HEK293T (cell line): ENCODE measurements at regions not wholly inside any gene's neighbourhood (a gene's known extent, or its start where the extent isn't known, plus 50 kb on each side); places are given as distances from the start of the nearest gene placed in this dataset.
A peak's percentile ranks its signal among the peaks of the same experiment; 100 is the strongest.

ENCODE experiments used
- CTCF ChIA-PET: fragments of 350-600 bp; formaldehyde crosslinking; extraction: SDS; loops from one replicate; lab custom pipeline; 2021; ENCODE audit warnings: antibody characterized with exemption, inconsistent platforms; lab: Yijun Ruan, JAX
- POLR2A ChIA-PET: fragments of 350-600 bp; formaldehyde crosslinking; extraction: SDS; loops from one replicate; lab custom pipeline; 2020; ENCODE audit warnings: antibody characterized with exemption, inconsistent platforms; lab: Yijun Ruan, JAX
- DNase-seq: peaks from one replicate; pipeline ENCODE4 v3.0.0; 2012; ENCODE audit warnings: mixed read lengths; ENCODE audit errors: extremely low spot score
- ARNT ChIP-seq: fragments of 450-650 bp; IDR thresholded peaks from 2 replicates; pipeline ENCODE4 v1.6.1; 2017; ENCODE audit warnings: mild to moderate bottlenecking
- BHLHE40 ChIP-seq: fragments of 450-650 bp; IDR thresholded peaks from 2 replicates; pipeline ENCODE4 v1.6.1; 2016; ENCODE audit warnings: mild to moderate bottlenecking, moderate library complexity, borderline replicate concordance
- CTBP1 ChIP-seq: fragments of 450-650 bp; IDR thresholded peaks from 2 replicates; pipeline ENCODE4 v1.6.1; 2016; ENCODE audit warnings: borderline replicate concordance
- ELF4 ChIP-seq: fragments of 450-650 bp; IDR thresholded peaks from 2 replicates; pipeline ENCODE4 v1.6.1; 2017; ENCODE audit warnings: antibody characterized with exemption
- FOXA1 ChIP-seq: fragments of 450-650 bp; IDR thresholded peaks from 2 replicates; pipeline ENCODE4 v1.6.1; 2016; ENCODE audit warnings: mild to moderate bottlenecking
- FOXK2 ChIP-seq: fragments of 450-650 bp; IDR thresholded peaks from 2 replicates; pipeline ENCODE4 v1.6.1; 2016; ENCODE audit warnings: mild to moderate bottlenecking
- FOXM1 ChIP-seq: fragments of 450-650 bp; IDR thresholded peaks from 2 replicates; pipeline ENCODE4 v1.6.1; 2017; ENCODE audit warnings: mild to moderate bottlenecking, borderline replicate concordance
- HDGF ChIP-seq: fragments of 450-650 bp; IDR thresholded peaks from 2 replicates; pipeline ENCODE4 v1.6.1; 2017; ENCODE audit warnings: antibody characterized with exemption, borderline replicate concordance
- L3MBTL2 ChIP-seq: fragments of 450-650 bp; conservative IDR thresholded peaks from 2 replicates; pipeline ENCODE4 v1.6.1; 2016; ENCODE audit warnings: mild to moderate bottlenecking
- LEF1 ChIP-seq: fragments of 450-650 bp; IDR thresholded peaks from 2 replicates; pipeline ENCODE4 v1.6.1; 2017; ENCODE audit warnings: mild to moderate bottlenecking, borderline replicate concordance
- NFRKB ChIP-seq: fragments of 450-650 bp; IDR thresholded peaks from 2 replicates; pipeline ENCODE4 v1.6.1; 2016; ENCODE audit warnings: mild to moderate bottlenecking, moderate library complexity
- SP1 ChIP-seq: fragments of 450-650 bp; IDR thresholded peaks from 2 replicates; pipeline ENCODE4 v1.6.1; 2017
- SUZ12 ChIP-seq: fragments of 450-650 bp; IDR thresholded peaks from 2 replicates; pipeline ENCODE4 v1.6.1; 2016; ENCODE audit warnings: mild to moderate bottlenecking
- TARDBP ChIP-seq: fragments of 450-650 bp; IDR thresholded peaks from 2 replicates; pipeline ENCODE4 v1.6.1; 2016
- ZNF384 ChIP-seq: fragments of 450-650 bp; IDR thresholded peaks from 2 replicates; pipeline ENCODE4 v1.6.1; 2016
- TF ChIP-seq, protein P1 (sequence below): fragments of 450-650 bp; IDR thresholded peaks from 2 replicates; pipeline ENCODE4 v1.6.1; 2016

DNA sequence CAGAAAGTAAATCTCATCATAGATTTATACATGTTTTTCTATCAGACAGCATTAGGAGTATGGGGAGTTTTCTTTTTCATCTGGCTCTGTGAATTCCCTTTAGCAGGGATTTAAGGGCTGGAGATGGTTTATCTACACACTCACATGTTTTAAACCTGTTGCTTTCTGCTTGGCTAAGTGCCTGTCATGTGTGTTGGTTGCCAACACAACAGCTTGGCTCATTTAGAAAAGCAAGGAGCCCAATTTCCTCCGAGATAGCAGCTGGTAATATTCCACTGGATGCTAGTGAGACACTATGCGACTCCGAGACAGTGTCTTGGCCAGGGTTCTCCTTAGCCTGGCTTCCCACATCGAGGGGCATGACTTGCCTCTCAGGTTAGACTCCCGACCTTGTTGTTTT lies 83.3 kb downstream of the KLF5 start:
- TF ChIP-seq L3MBTL2 = no peak
- no peak for TF ChIP-seq FOXA1
- no peak for TF ChIP-seq FOXK2
- TF ChIP-seq HDGF = no peak
- TF ChIP-seq FOXM1 = no peak
- DNase-seq = no peak
- POLR2A ChIA-PET = no interaction called here
- CTCF ChIA-PET = interaction anchor here (0.7 kb wide), 1 partner anchor 12 kb away, joined by 6 read pairs; no protein-coding TSS in a partner anchor

DNA sequence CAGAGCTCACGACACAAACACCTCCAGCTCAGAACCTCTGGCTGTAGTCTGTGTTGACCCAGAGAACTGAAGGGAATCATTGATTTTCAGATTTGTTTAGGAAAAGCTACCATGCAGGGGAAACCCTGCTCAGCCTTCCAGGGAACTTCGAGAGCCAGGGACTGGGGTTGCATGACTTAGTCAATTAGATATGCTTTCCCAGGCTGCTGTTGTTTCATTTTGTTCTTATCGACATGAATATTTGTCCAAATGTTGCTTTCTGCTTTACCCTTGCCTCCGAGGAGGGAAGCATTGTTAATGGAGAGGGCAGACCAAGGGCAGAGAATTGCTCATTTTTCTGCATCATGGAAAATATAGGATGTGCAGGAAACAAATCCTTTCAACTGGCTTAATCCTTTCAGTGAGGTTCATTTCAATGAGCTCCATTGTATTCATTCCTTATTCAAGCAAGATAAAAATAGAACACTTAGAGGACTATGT lies 82.5 kb downstream of the KLF5 start:
- TF ChIP-seq SUZ12 = no peak
- TF ChIP-seq TARDBP = no peak
- TF ChIP-seq, protein P1, sequence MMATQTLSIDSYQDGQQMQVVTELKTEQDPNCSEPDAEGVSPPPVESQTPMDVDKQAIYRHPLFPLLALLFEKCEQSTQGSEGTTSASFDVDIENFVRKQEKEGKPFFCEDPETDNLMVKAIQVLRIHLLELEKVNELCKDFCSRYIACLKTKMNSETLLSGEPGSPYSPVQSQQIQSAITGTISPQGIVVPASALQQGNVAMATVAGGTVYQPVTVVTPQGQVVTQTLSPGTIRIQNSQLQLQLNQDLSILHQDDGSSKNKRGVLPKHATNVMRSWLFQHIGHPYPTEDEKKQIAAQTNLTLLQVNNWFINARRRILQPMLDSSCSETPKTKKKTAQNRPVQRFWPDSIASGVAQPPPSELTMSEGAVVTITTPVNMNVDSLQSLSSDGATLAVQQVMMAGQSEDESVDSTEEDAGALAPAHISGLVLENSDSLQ = no peak
- no peak for TF ChIP-seq SP1
- no peak for TF ChIP-seq NFRKB
- TF ChIP-seq CTBP1 = no peak
- no peak for TF ChIP-seq FOXK2
- no peak for TF ChIP-seq FOXM1
- no peak for TF ChIP-seq L3MBTL2
- TF ChIP-seq ELF4 = no peak
- TF ChIP-seq FOXA1 = no peak
- no peak for TF ChIP-seq HDGF
- TF ChIP-seq LEF1 = no peak
- ChIA-PET CTCF (interaction anchor here (0.6 kb wide), 1 partner anchor 25 kb away, joined by 3 read pairs; no protein-coding TSS in a partner anchor), POLR2A (no interaction called here)
- DNase-seq = no peak

DNA sequence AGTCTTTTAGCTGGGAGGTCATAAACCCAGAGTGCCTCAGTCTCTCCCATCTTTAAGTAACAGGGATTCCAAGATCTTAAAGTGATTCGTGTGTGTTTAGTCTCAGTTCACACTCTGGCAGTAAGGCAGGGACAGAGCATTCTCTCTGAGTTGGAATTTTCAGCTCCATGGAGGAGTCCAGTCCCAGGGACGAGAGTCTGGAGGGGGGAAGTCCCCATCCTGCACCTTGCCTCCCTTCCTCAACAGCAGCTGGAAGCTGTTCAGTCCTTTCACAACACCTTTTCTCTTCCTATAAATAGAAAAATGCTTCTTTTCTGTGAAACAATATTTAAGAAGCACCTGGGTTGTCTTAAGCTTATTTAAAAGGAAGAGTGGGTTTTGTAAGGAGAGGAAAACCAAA lies 82.0 kb downstream of the KLF5 start:
- ChIA-PET CTCF (interaction anchor here (0.6 kb wide), 1 partner anchor 24 kb away, joined by 3 read pairs; no protein-coding TSS in a partner anchor), POLR2A (no interaction called here)
- TF ChIP-seq, protein P1 = no peak
- TF ChIP-seq ARNT (no peak), CTBP1 (no peak)
- DNase-seq = no peak

DNA sequence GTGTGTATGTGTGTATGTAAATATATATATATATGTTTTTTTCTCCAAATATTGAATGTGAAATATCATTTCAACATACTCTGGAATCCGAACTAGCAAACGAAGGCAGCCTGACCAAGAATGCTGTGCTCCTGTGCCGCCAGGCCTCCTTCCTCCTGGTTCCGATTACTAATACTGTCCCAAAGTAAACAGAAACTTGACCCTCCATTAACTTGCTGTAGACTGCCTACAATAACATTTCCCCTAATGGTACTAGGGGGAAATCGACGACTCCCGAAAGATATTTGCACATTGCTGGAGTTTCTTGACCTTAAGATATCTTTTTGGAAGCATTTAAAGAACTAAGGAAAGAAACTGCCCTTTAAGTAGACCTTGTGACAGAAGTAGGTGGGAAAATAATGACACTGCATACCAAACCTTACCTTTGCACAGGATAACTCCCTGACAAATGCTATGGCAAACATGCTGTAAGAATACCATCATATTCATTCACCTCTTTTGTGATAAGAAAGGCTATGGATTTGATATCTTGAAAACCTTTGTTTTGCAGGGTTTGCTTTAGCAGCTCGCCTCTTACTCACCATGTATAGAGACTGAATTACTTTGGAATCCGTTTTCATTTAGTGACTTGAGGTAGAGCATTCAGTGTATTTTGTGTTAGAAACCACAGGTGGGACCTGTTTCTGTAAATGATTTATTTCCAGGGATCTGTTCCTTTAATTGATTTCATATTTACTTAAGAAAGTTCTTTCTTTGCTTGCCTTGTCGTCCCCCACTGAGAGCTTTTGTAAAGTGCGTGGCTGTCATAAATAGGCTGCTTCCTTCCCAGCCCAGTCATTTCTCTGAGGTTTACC lies 80.1 kb downstream of the KLF5 start:
- ChIA-PET POLR2A (no interaction called here), CTCF (no interaction called here)
- no peak for TF ChIP-seq SP1
- TF ChIP-seq, protein P1 = peak; percentile 56; the same call in 1 of the 2 replicates
- 0 out of 2 replicates have a peak, but pooled peaks have one; percentile 45 for TF ChIP-seq FOXA1
- peak; percentile 30; the same call in 1 of the 2 replicates for TF ChIP-seq L3MBTL2
- no peak for TF ChIP-seq TARDBP
- TF ChIP-seq BHLHE40 = no peak
- peak; percentile 62 for DNase-seq

DNA sequence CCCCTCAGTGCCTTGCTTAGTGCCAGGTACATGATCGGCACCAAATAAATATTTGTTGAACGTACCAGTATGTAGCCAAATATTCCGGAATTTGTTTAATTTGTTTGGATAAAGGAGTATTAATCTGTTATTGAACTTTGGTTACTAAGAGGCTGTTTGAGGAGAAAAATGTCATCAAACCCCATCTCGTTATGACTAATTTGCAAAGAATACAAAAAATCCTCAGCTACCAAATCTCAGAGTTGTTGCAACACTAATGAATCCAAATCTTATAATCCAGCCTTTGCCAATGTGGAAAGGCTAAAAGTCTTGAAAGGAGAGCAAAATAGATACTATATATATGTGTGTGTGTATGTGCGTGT lies 79.5 kb downstream of the KLF5 start:
- ChIA-PET POLR2A (no interaction called here), CTCF (no interaction called here)
- no peak for DNase-seq
- TF ChIP-seq TARDBP = no peak
- no peak for TF ChIP-seq ARNT
- TF ChIP-seq LEF1 = no peak
- no peak for TF ChIP-seq BHLHE40
- TF ChIP-seq FOXM1 = no peak
- TF ChIP-seq NFRKB = no peak
- no peak for TF ChIP-seq ZNF384
- TF ChIP-seq HDGF = no peak
- TF ChIP-seq FOXK2 = no peak
- TF ChIP-seq, protein P1 = no peak
- TF ChIP-seq FOXA1 = no peak
- TF ChIP-seq L3MBTL2 = no peak

DNA sequence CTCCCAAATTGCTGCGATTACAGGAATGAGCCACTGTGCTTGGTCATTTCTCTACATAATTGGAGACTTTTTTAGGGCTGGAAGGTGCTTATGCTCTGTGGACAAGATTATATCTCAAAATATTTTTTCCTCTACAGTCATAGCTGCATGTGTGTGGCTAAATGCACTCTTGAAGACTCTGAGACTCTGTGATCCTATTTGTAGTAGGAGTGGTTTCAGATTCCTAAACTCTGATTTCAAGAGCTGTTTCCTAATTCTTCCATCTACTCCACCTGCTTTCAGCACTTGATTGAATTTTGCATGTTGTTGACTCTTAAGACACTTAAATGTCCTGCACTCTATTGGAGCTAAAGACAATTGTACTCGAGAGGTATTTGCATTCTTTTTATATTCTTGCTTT lies 78.0 kb downstream of the KLF5 start:
- POLR2A ChIA-PET = interaction anchor here (1.1 kb wide), 1 partner anchor 14 kb away, joined by 3 read pairs; no protein-coding TSS in a partner anchor
- no peak for DNase-seq
- TF ChIP-seq HDGF = no peak
- no peak for TF ChIP-seq CTBP1
- no peak for TF ChIP-seq TARDBP
- TF ChIP-seq SP1 = no peak
- TF ChIP-seq LEF1 = no peak
- TF ChIP-seq SUZ12 = no peak
- TF ChIP-seq FOXK2 = no peak
- no peak for TF ChIP-seq FOXM1
- TF ChIP-seq L3MBTL2 = no peak
- no peak for TF ChIP-seq BHLHE40
- TF ChIP-seq NFRKB = no peak
- no peak for TF ChIP-seq FOXA1
- TF ChIP-seq, protein P1 = no peak
- no peak for TF ChIP-seq ELF4
- CTCF ChIA-PET = no interaction called here
